Prostate gland (tissue), 2 donors: ENCODE measurements at regions not wholly inside any gene's neighbourhood (a gene's known extent, or its start where the extent isn't known, plus 50 kb on each side); places are given as distances from the start of the nearest gene placed in this dataset.

ENCODE experiments used
- POLR2A ChIP-seq: fragments of 450-650 bp; IDR thresholded peaks from one replicate; pipeline ENCODE4 v1.6.1; 2016; ENCODE audit warnings: antibody characterized with exemption, mild to moderate bottlenecking
- POLR2AphosphoS5 ChIP-seq: sonication (generic); formaldehyde crosslinking; IDR thresholded peaks from one replicate; pipeline ENCODE4 v1.6.1; 2017; ENCODE audit warnings: antibody characterized with exemption
- TF ChIP-seq, protein P1 (sequence below), 4 experiments: fragments of 200-600 bp in 2 of 4; fragments of 450-650 bp in 2 of 4; sonication (generic) in 2 of 4; IDR thresholded peaks; 1 replicate in 3 of 4; 2 replicates in 1 of 4; pipeline ENCODE4 v1.5.1; 2016 to 2019; ENCODE audit warnings: antibody characterized with exemption in 4 of 4, mild to moderate bottlenecking in 2 of 4, moderate library complexity in 2 of 4

- TF ChIP-seq POLR2A (no peak), POLR2AphosphoS5 (no peak)
- TF ChIP-seq, protein P1, sequence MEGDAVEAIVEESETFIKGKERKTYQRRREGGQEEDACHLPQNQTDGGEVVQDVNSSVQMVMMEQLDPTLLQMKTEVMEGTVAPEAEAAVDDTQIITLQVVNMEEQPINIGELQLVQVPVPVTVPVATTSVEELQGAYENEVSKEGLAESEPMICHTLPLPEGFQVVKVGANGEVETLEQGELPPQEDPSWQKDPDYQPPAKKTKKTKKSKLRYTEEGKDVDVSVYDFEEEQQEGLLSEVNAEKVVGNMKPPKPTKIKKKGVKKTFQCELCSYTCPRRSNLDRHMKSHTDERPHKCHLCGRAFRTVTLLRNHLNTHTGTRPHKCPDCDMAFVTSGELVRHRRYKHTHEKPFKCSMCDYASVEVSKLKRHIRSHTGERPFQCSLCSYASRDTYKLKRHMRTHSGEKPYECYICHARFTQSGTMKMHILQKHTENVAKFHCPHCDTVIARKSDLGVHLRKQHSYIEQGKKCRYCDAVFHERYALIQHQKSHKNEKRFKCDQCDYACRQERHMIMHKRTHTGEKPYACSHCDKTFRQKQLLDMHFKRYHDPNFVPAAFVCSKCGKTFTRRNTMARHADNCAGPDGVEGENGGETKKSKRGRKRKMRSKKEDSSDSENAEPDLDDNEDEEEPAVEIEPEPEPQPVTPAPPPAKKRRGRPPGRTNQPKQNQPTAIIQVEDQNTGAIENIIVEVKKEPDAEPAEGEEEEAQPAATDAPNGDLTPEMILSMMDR (IDR thresholded peaks at IDR 0.05): no peak
Observed at GRCh38 chr7:84354030-84354429, 159.4 kb upstream of the SEMA3A start.
